Ascending aorta (tissue), 2 donors: ENCODE measurements at regions not wholly inside any gene's neighbourhood (a gene's known extent, or its start where the extent isn't known, plus 50 kb on each side); places are given as distances from the start of the nearest gene placed in this dataset.

ENCODE experiments used
- DNase-seq, 2 donors: peaks; one replicate each; pipeline ENCODE4 v3.0.0-alpha.2; 2019; ENCODE audit warnings: low spot score in 2 of 2
- H3K27ac ChIP-seq, 2 donors: fragments of 200-600 bp; sonication (generic); one replicate each; pipeline ENCODE4 v1.5.1; 2016 to 2017; ENCODE audit warnings: mild to moderate bottlenecking in 1 of 2
- H3K27me3 ChIP-seq: fragments of 200-600 bp; sonication (generic); one replicate; pipeline ENCODE4 v1.5.1; 2017
- H3K36me3 ChIP-seq, 2 donors: fragments of 200-600 bp; sonication (generic); one replicate each; pipeline ENCODE4 v1.5.1; 2016
- H3K4me1 ChIP-seq, 2 donors: fragments of 200-600 bp; sonication (generic); one replicate each; pipeline ENCODE4 v1.5.1; 2016 to 2017; ENCODE audit warnings: mild to moderate bottlenecking in 1 of 2
- H3K4me3 ChIP-seq, 2 donors: fragments of 200-600 bp; sonication (generic); one replicate each; pipeline ENCODE4 v1.5.1; 2016 to 2017; ENCODE audit warnings: mild to moderate bottlenecking in 1 of 2
- H3K9me3 ChIP-seq, 2 donors: fragments of 200-600 bp; sonication (generic); one replicate each; pipeline ENCODE4 v1.5.1; 2016
- CTCF ChIP-seq, 3 experiments: fragments of 200-600 bp in 2 of 3; fragments of 450-650 bp in 1 of 3; sonication (generic) in 2 of 3; IDR thresholded peaks; one replicate each; pipeline ENCODE4 v1.5.1; 2016 to 2019; ENCODE audit warnings: antibody characterized with exemption in 3 of 3, mild to moderate bottlenecking in 1 of 3, moderate library complexity in 1 of 3
- intact Hi-C: fragments of 100-400 bp; cut with DNase I; formaldehyde crosslinking; loops from one replicate; pipeline ENCODE4 v1.15.1; 2023

GRCh38 chr16:86292942-86293341 lies 217.4 kb upstream of the FOXF1 start:
- intact Hi-C loops, result no loop called here
- no peak for DNase-seq
- H3K27ac ChIP-seq, result no peak overlapping the region
- no peak for TF ChIP-seq CTCF (IDR thresholded peaks at IDR 0.05)
- H3K36me3 ChIP-seq, result no peaks in the 10 kb centered on the region
- H3K9me3 ChIP-seq, result no peaks in the 10 kb centered on the region
- H3K4me3 ChIP-seq, result no peak overlapping the region
- H3K27me3 ChIP-seq, result no peaks in the 10 kb centered on the region
- H3K4me1 ChIP-seq, result no peaks in the 10 kb centered on the region

- H3K4me3 ChIP-seq, result no peak overlapping the region
- H3K36me3 ChIP-seq, result no peaks in the 10 kb centered on the region
- DNase-seq, result no peak
- TF ChIP-seq CTCF (IDR thresholded peaks at IDR 0.05), result no peak
- no peak overlapping the region for H3K27ac ChIP-seq
- intact Hi-C loops, result no loop called here
- H3K9me3 ChIP-seq, result no peaks in the 10 kb centered on the region
- H3K4me1 ChIP-seq, result no peaks in the 10 kb centered on the region
- no peaks in the 10 kb centered on the region for H3K27me3 ChIP-seq
Measured at GRCh38 chr16:86293906-86294305, 216.4 kb upstream of the FOXF1 start.

- no peaks in the 10 kb centered on the region for H3K36me3 ChIP-seq
- no peak overlapping the region for H3K4me3 ChIP-seq
- no peaks in the 10 kb centered on the region for H3K9me3 ChIP-seq
- H3K4me1 ChIP-seq, result no peaks in the 10 kb centered on the region
- no peak for DNase-seq
- peaks cover 5% of the 10 kb centered on the region for H3K27me3 ChIP-seq
- intact Hi-C loops, result no loop called here
- no peak overlapping the region for H3K27ac ChIP-seq
- TF ChIP-seq CTCF (IDR thresholded peaks at IDR 0.05), result no peak
Measured at GRCh38 chr16:86294535-86295196, 215.7 kb upstream of the FOXF1 start.

GRCh38 chr16:86296256-86296655 lies 214.1 kb upstream of the FOXF1 start:
- Histone ChIP-seq H3K4me3 (no peak overlapping the region), H3K4me1 (no peaks in the 10 kb centered on the region), H3K36me3 (no peaks in the 10 kb centered on the region), H3K27ac (no peak overlapping the region), H3K9me3 (no peaks in the 10 kb centered on the region), H3K27me3 (peaks cover 5% of the 10 kb centered on the region)
- TF ChIP-seq CTCF (IDR thresholded peaks at IDR 0.05), result no peak
- no peak for DNase-seq
- intact Hi-C loops, result no loop called here

- intact Hi-C loops, result no loop called here
- no peak overlapping the region for H3K4me3 ChIP-seq
Measured at GRCh38 chr16:86297391-86297790, 212.9 kb upstream of the FOXF1 start.

More at GRCh38 chr16:86297391-86297790, 212.9 kb upstream of the FOXF1 start:
- TF ChIP-seq CTCF (IDR thresholded peaks at IDR 0.05), result no peak
- H3K27me3 ChIP-seq, result peaks cover 5% of the 10 kb centered on the region
- H3K9me3 ChIP-seq, result no peaks in the 10 kb centered on the region
- H3K36me3 ChIP-seq, result no peaks in the 10 kb centered on the region
- H3K4me1 ChIP-seq, result no peaks in the 10 kb centered on the region
- no peak overlapping the region for H3K27ac ChIP-seq
- DNase-seq, result no peak
